Motor neuron (in vitro differentiated cells): ENCODE measurements at regions not wholly inside any gene's neighbourhood (a gene's known extent, or its start where the extent isn't known, plus 50 kb on each side); places are given as distances from the start of the nearest gene placed in this dataset.

Experiments used
- ATAC-seq, 8 experiments: fragments of 200-7000 bp; cut with Tn5 transposase; replicated peaks in 6 of 8; 2 replicates each; pipeline ENCODE4 v1.8.0; 2021; ENCODE audit warnings: mild to moderate bottlenecking in 8 of 8, moderate library complexity in 8 of 8
- H3K27ac ChIP-seq, 2 donors: fragments of 250-450 bp; sonication (Bioruptor Pico); 2 replicates each; pipeline ENCODE4 v1.9.0; 2021; ENCODE audit warnings: antibody characterized with exemption in 2 of 2, mild to moderate bottlenecking in 2 of 2, moderate library complexity in 1 of 2
- H3K4me1 ChIP-seq, 2 donors: fragments of 250-450 bp; sonication (Bioruptor Pico); replicated peaks in 1 of 2; 2 replicates each; pipeline ENCODE4 v1.6.1; 2021; ENCODE audit warnings: antibody characterized with exemption in 2 of 2, mild to moderate bottlenecking in 2 of 2, moderate library complexity in 1 of 2
- H3K4me3 ChIP-seq, 5 donors: fragments of 250-450 bp; sonication (Bioruptor Pico); 2 replicates each; pipeline ENCODE4 v1.9.0; 2021; ENCODE audit warnings: antibody characterized with exemption in 5 of 5, mild to moderate bottlenecking in 5 of 5, moderate library complexity in 4 of 5
- WGBS, 10 experiments: fragments of 450-650 bp; shearing (Covaris generic); methylation state at CpG; one replicate each; pipeline ENCODE4 v1.0.0; 2022; 5-methylcytosine and 5-hydroxymethylcytosine counted together
- in situ Hi-C, 9 experiments: fragments of 400-800 bp; cut with MboI; loops; one replicate each; pipeline ENCODE4 v1.15.0; 2021; ENCODE audit warnings: low sequenced_read_pairs in 9 of 9, low pct_unique_long_range_greater_than_20kb in 2 of 9; ENCODE audit not compliant: unreplicated experiment in 9 of 9

- Histone ChIP-seq H3K4me1 (peaks cover 12 to 14% of the 10 kb centered on the region in 2 donors), H3K27ac (no peak overlapping the region), H3K4me3 (no peak overlapping the region)
- 10 to 80% (median 50%) methylated on average over 1 to 3 of the region's 4 CpGs; no CpG with 5 or more reads in 1 of the 10 experiments for WGBS, 10 experiments
- ATAC-seq = peak in 6 of 8 experiments; percentile 38 to 76 (median 64)
- in situ Hi-C loops = no loop called here
Observed at GRCh38 chr4:24655971-24656370, 71.6 kb upstream of the DHX15 start.

- H3K4me3 ChIP-seq = no peak overlapping the region
- H3K27ac ChIP-seq = no peak overlapping the region
- H3K4me1 ChIP-seq = peaks cover 14 to 17% of the 10 kb centered on the region in 2 donors
- in situ Hi-C loops = no loop called here
- 62 to 100% (median 92%) methylated on average over 2 to 5 of the region's 5 CpGs; no CpG with 5 or more reads in 1 of the 10 experiments for WGBS, 10 experiments
- ATAC-seq = no peak
Observed at GRCh38 chr4:24656906-24657305, 72.6 kb upstream of the DHX15 start.

- in situ Hi-C loops = no loop called here
- peak; percentile 15 to 57 (median 38) for ATAC-seq
- Histone ChIP-seq H3K27ac (no peak overlapping the region), H3K4me3 (no peak overlapping the region), H3K4me1 (peaks cover 18 to 28% of the 10 kb centered on the region in 2 donors)
- WGBS, 10 experiments = 44 to 80% (median 67%) methylated on average over 4 to 13 of the region's 15 CpGs
Observed at GRCh38 chr4:24657768-24658617, 73.6 kb upstream of the DHX15 start.

- Histone ChIP-seq H3K4me3 (no peak overlapping the region), H3K4me1 (peaks cover 18 to 33% of the 10 kb centered on the region in 2 donors), H3K27ac (peak overlapping the region; percentile 8 to 56)
- 0 to 48% (median 29%) methylated on average over 1 to 3 of the region's 3 CpGs; no CpG with 5 or more reads in 1 of the 10 experiments for WGBS, 10 experiments
- in situ Hi-C loops = no loop called here
- peak; percentile 63 to 93 (median 77) for ATAC-seq
Observed at GRCh38 chr4:24659241-24659961, 75.0 kb upstream of the DHX15 start.

GRCh38 chr4:24662056-24662455 is 77.7 kb upstream of the DHX15 start:
- peaks cover 13 to 33% of the 10 kb centered on the region in 2 donors for H3K4me1 ChIP-seq
- peak overlapping the region in 1 of 2 donors; percentile 23 for H3K27ac ChIP-seq
- peak in 5 of 8 experiments; percentile 7 to 57 (median 50) for ATAC-seq
- no peak overlapping the region for H3K4me3 ChIP-seq
- in situ Hi-C loops = no loop called here
- 29 to 83% (median 35%) methylated on average over 1 to 4 of the region's 6 CpGs; no CpG with 5 or more reads in 6 of the 10 experiments for WGBS, 10 experiments

- 14 to 100% (median 42%) methylated on average over 1 to 2 of the region's 2 CpGs; no CpG with 5 or more reads in 2 of the 10 experiments for WGBS, 10 experiments
- Histone ChIP-seq H3K4me1 (peaks cover 13 to 33% of the 10 kb centered on the region in 2 donors), H3K27ac (peak overlapping the region in 1 of 2 donors; percentile 4), H3K4me3 (no peak overlapping the region)
- ATAC-seq = no peak
- in situ Hi-C loops = no loop called here
Observed at GRCh38 chr4:24662542-24662941, 78.2 kb upstream of the DHX15 start.

- 0 to 100% (median 40%) methylated on average over 1 to 2 of the region's 2 CpGs; no CpG with 5 or more reads in 4 of the 10 experiments for WGBS, 10 experiments
- Histone ChIP-seq H3K4me3 (no peak overlapping the region), H3K27ac (no peak overlapping the region), H3K4me1 (peaks cover 4 to 23% of the 10 kb centered on the region in 2 donors)
- peak in 2 of 8 experiments; percentile 56 to 65 for ATAC-seq
- in situ Hi-C loops = no loop called here
Observed at GRCh38 chr4:24664956-24665355, 80.6 kb upstream of the DHX15 start.

- no peak for ATAC-seq
- peaks cover 4 to 21% of the 10 kb centered on the region in 2 donors for H3K4me1 ChIP-seq
- H3K4me3 ChIP-seq = no peak overlapping the region
- no peak overlapping the region for H3K27ac ChIP-seq
- 0 to 100% (median 79%) methylated on average over 1 to 3 of the region's 3 CpGs; no CpG with 5 or more reads in 5 of the 10 experiments for WGBS, 10 experiments
- in situ Hi-C loops = no loop called here
Observed at GRCh38 chr4:24666316-24666715, 82.0 kb upstream of the DHX15 start.

- ATAC-seq = no peak
- in situ Hi-C loops = no loop called here
- Histone ChIP-seq H3K27ac (no peak overlapping the region), H3K4me3 (no peak overlapping the region), H3K4me1 (peaks cover 4 to 15% of the 10 kb centered on the region in 2 donors)
- 41 to 100% (median 85%) methylated on average over 1 to 5 of the region's 5 CpGs for WGBS, 10 experiments
Observed at GRCh38 chr4:24666816-24667477, 82.6 kb upstream of the DHX15 start.

GRCh38 chr4:24668956-24669355 is 84.6 kb upstream of the DHX15 start:
- 22 to 100% (median 93%) methylated on average over 2 to 10 of the region's 10 CpGs; no CpG with 5 or more reads in 2 of the 10 experiments for WGBS, 10 experiments
- in situ Hi-C loops = no loop called here
- Histone ChIP-seq H3K27ac (no peak overlapping the region), H3K4me3 (no peak overlapping the region), H3K4me1 (no peaks in the 10 kb centered on the region)
- ATAC-seq = no peak

- in situ Hi-C loops = no loop called here
- Histone ChIP-seq H3K4me1 (no peaks in the 10 kb centered on the region), H3K4me3 (no peak overlapping the region), H3K27ac (no peak overlapping the region)
- 20 to 100% (median 92%) methylated on average over 2 to 6 of the region's 6 CpGs; no CpG with 5 or more reads in 4 of the 10 experiments for WGBS, 10 experiments
- no peak for ATAC-seq
Observed at GRCh38 chr4:24669751-24670150, 85.4 kb upstream of the DHX15 start.

- no peak overlapping the region for H3K4me3 ChIP-seq
- WGBS, 10 experiments = 42 to 93% (median 81%) methylated on average over 2 to 7 of the region's 7 CpGs; no CpG with 5 or more reads in 2 of the 10 experiments
- no peak overlapping the region for H3K27ac ChIP-seq
- no peaks in the 10 kb centered on the region for H3K4me1 ChIP-seq
- in situ Hi-C loops = no loop called here
- ATAC-seq = no peak
Observed at GRCh38 chr4:24671849-24672248, 87.5 kb upstream of the DHX15 start.
